NCI-H82 treated with DMSO at 0.1 percent for 48 hours (cell line): ENCODE measurements at regions not wholly inside any gene's neighbourhood (a gene's known extent, or its start where the extent isn't known, plus 50 kb on each side); places are given as distances from the start of the nearest gene placed in this dataset.
A peak's percentile ranks its signal among the peaks of the same experiment; 100 is the strongest.

Experiments used
- DNase-seq: peaks from one replicate; lab custom pipeline; 2025; ENCODE audit not compliant: unreplicated experiment; lab: John Stamatoyannopoulos, UW

- no peak for DNase-seq
Measured at GRCh38 chr5:67353500-67354450, 157.2 kb upstream of the CD180 start.

GRCh38 chr5:67350618-67351201, 154.1 kb upstream of the CD180 start:
- no peak for DNase-seq

DNA sequence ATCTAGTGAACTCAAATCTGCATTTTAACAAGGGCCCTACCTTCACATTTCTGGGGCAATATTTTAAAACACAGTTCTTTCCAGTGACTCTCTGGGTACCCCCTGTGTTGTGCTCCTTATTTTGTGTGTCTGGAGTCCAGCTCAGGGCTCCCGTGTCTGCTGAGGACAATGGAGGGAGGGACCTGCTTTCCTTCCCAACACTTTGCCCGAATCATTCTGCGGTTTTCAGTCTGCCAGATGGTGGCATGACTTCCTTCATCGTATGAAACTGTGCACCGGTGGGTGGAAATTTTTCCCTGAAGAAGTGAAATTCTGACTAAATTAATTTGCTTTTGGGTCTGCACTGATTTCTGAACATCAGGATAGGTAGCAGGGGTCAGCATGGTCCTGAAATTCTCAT, 153.6 kb upstream of the CD180 start:
- DNase-seq: no peak

DNA sequence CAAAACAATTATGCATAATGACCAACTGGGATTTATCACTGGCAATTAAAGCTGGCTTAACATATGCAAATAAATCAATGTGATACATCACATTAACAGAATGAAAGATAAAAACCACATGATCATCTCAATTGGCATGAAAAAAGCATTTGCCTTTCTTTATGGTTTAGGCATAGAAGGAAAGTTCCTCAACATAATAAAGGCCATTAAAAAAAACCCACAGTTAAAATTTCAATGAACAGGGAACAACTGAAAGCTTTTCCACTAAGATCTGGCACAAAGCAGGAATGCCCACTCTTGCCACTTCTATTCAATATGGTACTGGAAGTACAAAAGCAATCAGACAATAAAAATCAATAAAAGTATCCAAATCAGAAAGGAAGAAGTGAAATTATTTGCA, 151.2 kb upstream of the CD180 start:
- no peak for DNase-seq

- DNase-seq: no peak
Measured at GRCh38 chr5:67346611-67347010, 150.0 kb upstream of the CD180 start.

- no peak for DNase-seq
Measured at GRCh38 chr5:67344870-67345269, 148.3 kb upstream of the CD180 start.

DNA sequence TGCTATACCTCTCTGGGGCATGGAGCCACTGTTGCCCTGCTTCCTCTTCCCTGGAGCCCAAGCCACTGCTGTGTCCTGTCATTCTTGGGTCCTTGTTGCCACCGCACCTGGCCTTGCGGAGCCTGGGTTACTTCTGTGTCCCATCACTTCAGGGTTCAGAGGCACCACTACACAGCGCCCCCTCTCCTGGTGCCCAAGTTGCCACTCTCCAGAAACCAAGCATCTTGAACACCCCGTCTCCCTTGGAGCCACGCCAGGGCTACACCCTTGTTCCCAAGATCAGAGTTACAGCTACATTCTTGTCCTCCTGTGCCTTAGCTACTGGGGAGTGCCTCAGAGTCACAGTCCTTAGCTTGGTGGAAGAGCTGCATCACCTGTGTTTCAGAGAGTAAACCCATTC, 147.2 kb upstream of the CD180 start:
- DNase-seq: no peak

DNA sequence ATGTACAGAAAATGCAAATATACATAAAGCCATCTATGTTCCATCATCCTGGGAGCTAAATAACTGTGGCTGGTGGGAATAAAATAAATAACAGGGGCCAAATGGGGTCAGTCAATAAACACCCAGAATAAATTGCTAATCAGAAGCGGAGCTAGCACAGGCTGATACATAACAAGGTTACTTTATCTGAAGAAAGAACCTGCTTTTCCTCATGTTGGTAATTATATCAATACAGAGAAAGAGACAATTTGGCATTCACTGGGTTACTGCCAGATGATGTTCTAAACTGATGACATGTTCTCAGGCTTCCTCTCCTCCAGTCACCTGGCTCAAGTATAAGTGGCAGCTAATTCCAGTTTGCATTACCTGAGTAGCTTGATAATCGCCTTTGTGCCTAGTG, 144.9 kb upstream of the CD180 start:
- no peak for DNase-seq

DNA sequence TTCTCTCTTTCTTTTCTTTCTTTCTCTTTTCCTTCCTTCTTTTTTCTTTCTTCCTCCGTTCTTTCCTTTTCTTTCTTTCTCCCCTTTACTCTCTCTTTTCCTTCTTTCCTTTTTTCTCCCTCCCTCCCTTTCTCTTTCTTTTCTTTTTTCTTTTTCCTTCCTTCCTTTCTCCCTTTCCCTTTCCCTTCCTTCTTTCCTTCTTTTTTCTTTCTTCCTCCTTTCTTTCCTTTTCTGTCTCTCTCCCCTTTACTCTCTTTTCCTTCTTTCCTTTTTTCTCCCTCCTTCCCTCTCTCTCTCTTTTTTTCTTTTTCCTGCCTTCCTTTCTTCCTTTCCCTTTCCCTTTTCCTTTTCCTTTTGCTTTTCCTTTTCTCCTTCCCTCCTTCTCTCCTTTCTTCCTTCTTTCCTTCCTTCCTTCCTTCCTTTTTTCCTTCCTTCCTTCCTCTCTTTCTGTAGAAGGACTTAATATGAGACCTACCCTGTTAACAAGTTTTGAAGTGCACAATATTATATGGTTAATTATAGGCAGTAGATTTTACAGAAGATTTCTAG, 142.7 kb upstream of the CD180 start:
- no peak for DNase-seq

GRCh38 chr5:67338421-67338820, 141.8 kb upstream of the CD180 start:
- no peak for DNase-seq

- no peak for DNase-seq
Measured at GRCh38 chr5:67337751-67338150, 141.2 kb upstream of the CD180 start.

- no peak for DNase-seq
Measured at GRCh38 chr5:67335426-67335825, 138.8 kb upstream of the CD180 start.

DNA sequence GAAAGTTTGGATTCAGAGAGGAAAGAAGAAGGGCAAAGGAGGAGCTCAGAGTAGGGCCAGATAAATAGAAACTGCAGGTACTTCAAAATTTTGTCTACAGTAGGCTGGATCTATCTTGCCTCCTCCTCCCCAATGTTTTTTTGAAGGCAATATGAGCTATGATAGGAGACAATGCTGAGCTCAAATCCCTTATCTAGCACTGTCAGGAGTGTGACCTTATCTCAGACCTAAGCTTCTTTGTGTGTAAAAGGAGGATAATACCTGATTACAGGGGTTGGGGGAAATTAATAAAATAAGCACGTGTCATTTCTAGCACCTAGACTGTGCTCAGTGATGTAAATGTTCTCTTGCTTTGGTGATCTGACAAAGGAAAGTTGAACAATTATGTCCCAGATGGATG, 137.8 kb upstream of the CD180 start:
- peak; percentile 9 for DNase-seq

DNA sequence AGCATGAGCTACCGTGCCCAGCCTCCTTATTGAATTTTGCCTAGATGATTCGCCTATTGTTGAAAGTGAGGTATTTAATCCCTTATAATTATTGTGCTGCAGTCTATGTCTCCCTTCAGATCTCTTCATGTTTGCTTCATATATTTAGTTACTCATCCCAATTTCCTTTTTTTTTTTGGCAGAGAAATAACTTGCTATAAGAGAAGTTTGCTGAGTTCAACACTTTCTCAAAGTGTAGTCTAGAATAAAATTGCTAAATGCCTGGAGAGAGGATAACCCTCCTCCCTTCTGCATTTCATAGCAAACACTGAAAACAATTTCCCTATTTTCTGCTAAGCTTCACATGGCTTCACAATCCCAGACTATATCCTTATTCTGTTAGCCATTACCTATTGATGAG, 136.6 kb upstream of the CD180 start:
- DNase-seq: no peak

GRCh38 chr5:67331296-67331925, 134.8 kb upstream of the CD180 start:
- DNase-seq: no peak

GRCh38 chr5:67319935-67320725, 123.5 kb upstream of the CD180 start:
- DNase-seq: no peak

DNA sequence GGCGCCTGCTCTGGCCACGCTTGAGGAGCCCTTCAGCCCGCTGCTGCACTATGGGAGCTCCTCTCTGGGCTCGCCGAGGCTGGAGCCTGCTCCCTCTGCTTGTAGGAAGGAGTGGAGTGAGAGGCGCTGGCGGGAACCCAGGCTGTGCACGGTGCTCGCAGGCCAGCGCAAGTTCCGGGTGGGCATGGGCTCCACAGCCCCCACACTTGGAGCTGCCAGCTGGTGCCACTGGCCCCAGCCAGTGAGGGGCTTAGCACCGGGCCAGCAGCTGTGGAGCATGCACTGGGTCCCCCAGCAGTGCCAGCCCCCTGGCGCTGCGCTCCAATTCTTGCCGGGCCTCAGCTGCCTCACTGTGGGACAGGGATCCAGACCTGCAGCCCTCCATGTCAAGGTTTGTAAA, 122.1 kb upstream of the CD180 start:
- DNase-seq: no peak

GRCh38 chr5:67317603-67318002, 121.0 kb upstream of the CD180 start:
- no peak for DNase-seq

GRCh38 chr5:67316695-67317094, 120.1 kb upstream of the CD180 start:
- no peak for DNase-seq

DNA sequence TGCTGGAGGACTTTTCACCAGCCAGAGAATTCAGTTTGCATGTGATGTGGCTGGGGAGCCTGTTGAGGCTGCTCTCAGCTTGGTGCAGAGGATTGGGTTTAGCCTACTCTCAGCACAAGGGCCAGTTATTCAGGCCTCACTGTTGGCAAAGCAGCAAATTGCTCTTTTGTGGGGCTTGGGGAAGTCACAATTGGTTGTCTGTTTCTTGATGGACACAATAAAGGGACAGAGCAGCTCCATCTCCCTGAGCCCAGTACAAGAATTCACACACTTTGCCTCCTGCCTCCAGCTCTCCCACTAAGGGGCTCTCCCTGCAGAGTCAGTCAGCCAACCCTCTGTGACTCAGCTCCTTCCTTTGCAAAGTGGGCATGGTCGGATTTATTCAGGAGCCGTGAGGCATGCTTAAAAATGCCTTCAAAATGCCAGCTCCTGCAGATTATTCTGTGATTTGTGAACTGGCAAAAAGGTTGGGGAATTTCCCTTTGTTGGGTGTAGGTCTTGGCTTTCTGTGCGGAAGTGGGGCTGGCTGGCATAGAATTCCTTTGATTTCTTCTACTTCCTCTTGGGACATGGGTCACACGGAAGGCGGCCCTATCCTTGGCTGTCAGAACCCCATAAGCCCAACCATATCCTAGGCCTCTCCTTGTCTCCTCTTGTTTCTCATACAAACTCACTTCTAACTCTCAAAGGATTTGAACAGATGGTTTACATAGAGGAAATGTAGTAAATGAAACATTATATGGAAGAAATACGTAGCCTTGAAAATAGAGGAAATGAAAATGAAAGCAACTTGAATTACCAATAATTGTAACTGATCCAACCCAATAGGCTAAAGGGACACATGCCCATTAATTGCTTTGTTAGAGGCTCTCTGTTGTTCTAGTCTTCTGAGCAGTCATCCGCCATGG, 118.7 kb upstream of the CD180 start:
- DNase-seq: no peak
